ENCODE measurements at regions not wholly inside any gene's neighbourhood (a gene's known extent, or its start where the extent isn't known, plus 50 kb on each side); places are given as distances from the start of the nearest gene placed in this dataset.
"Not testable (repeated sequence)": the region's sequence is repeated elsewhere in the genome, so short reads cannot be mapped to it uniquely, and the experiment has no call there.

- Histone ChIP-seq H3K27ac (no peak overlapping the region), H3K9me3 (no peaks in the 10 kb centered on the region), H3K27me3 (no peaks in the 10 kb centered on the region), H3K36me3 (no peaks in the 10 kb centered on the region), H3K4me3 (no peak overlapping the region), H3K4me1 (peaks cover 22 to 24% of the 10 kb centered on the region in 2 donors)
- intact Hi-C loops (cut with DNase I; ENCODE audit: low total_unique reads): no loop called here
- TF ChIP-seq POLR2A (IDR thresholded peaks at IDR 0.05): no peak
- TF ChIP-seq CTCF (IDR thresholded peaks at IDR 0.05 in 4 of 5, conservative IDR thresholded peaks at IDR 0.05 in 1 of 5): no peak
- no peak for ATAC-seq
- no peak for DNase-seq
- in situ Hi-C loops (cut with MboI; ENCODE audit: low sequenced_read_pairs in 4 of 4): no loop called here
These were observed 115.5 kb downstream of the VEGFA start for GRCh38 chr6:43885399-43886066.

GRCh38 chr6:43884652-43885022 is 114.6 kb downstream of the VEGFA start:
- no peak overlapping the region for H3K27ac ChIP-seq
- no peak overlapping the region for H3K4me3 ChIP-seq
- no peak for DNase-seq

GRCh38 chr6:43883847-43884651 is 114.0 kb downstream of the VEGFA start:
- ATAC-seq (no peak), DNase-seq (no peak)
- Histone ChIP-seq H3K4me3 (no peak overlapping the region), H3K9me3 (no peaks in the 10 kb centered on the region), H3K27me3 (no peaks in the 10 kb centered on the region), H3K4me1 (peaks cover 22% of the 10 kb centered on the region in 2 donors), H3K36me3 (no peaks in the 10 kb centered on the region), H3K27ac (no peak overlapping the region)
- intact Hi-C loops (cut with DNase I; ENCODE audit: low total_unique reads) (no loop called here), in situ Hi-C loops (cut with MboI; ENCODE audit: low sequenced_read_pairs in 4 of 4) (no loop called here)
- TF ChIP-seq CTCF (IDR thresholded peaks at IDR 0.05 in 4 of 5, conservative IDR thresholded peaks at IDR 0.05 in 1 of 5) (no peak), POLR2A (IDR thresholded peaks at IDR 0.05) (no peak)

More at GRCh38 chr6:43884652-43885022, 114.6 kb downstream of the VEGFA start:
- peaks cover 22 to 24% of the 10 kb centered on the region in 2 donors for H3K4me1 ChIP-seq
- H3K27me3 ChIP-seq: no peaks in the 10 kb centered on the region
- in situ Hi-C loops (cut with MboI; ENCODE audit: low sequenced_read_pairs in 4 of 4): no loop called here
- intact Hi-C loops (cut with DNase I; ENCODE audit: low total_unique reads): no loop called here
- no peaks in the 10 kb centered on the region for H3K9me3 ChIP-seq
- H3K36me3 ChIP-seq: no peaks in the 10 kb centered on the region
- TF ChIP-seq CTCF (IDR thresholded peaks at IDR 0.05 in 4 of 5, conservative IDR thresholded peaks at IDR 0.05 in 1 of 5) (no peak), POLR2A (IDR thresholded peaks at IDR 0.05) (no peak)
- no peak for ATAC-seq

- H3K27me3 ChIP-seq; DNase-seq; H3K36me3 ChIP-seq; H3K4me3 ChIP-seq; H3K27ac ChIP-seq; intact Hi-C loops (cut with DNase I; ENCODE audit: low total_unique reads); H3K9me3 ChIP-seq; in situ Hi-C loops (cut with MboI; ENCODE audit: low sequenced_read_pairs in 4 of 4); ATAC-seq: not testable (repeated sequence)
- H3K4me1 ChIP-seq: peaks cover 10% of the 10 kb centered on the region in 2 donors
These were observed 112.9 kb downstream of the VEGFA start for GRCh38 chr6:43882690-43883448.
